ENCODE measurements at regions not wholly inside any gene's neighbourhood (a gene's known extent, or its start where the extent isn't known, plus 50 kb on each side); places are given as distances from the start of the nearest gene placed in this dataset.

GRCh38 chr1:242710286-242710685 lies 185.8 kb upstream of the PLD5 start:
- Mint-ChIP-seq H3K27me3 (ENCODE audit: low read depth) (no peaks in the 10 kb centered on the region), H3K36me3 (peaks cover 4% of the 10 kb centered on the region), H3K4me3 (no peak overlapping the region), H3K9me3 (peaks cover 5% of the 10 kb centered on the region), H3K4me1 (peaks cover 4% of the 10 kb centered on the region), H3K27ac (no peak overlapping the region)
- no peak for TF ChIP-seq CTCF (IDR thresholded peaks at IDR 0.05; ENCODE audit: unreplicated experiment)
- DNase-seq (ENCODE audit: low spot score in 2 of 2, unreplicated experiment in 2 of 2): no peak

GRCh38 chr1:242703467-242703866 lies 179.0 kb upstream of the PLD5 start:
- no peak overlapping the region for H3K27ac Mint-ChIP-seq
- no peaks in the 10 kb centered on the region for H3K9me3 Mint-ChIP-seq
- no peaks in the 10 kb centered on the region for H3K36me3 Mint-ChIP-seq
- no peak for DNase-seq (ENCODE audit: low spot score in 2 of 2, unreplicated experiment in 2 of 2)
- TF ChIP-seq CTCF (IDR thresholded peaks at IDR 0.05; ENCODE audit: unreplicated experiment): no peak
- no peak overlapping the region for H3K4me3 Mint-ChIP-seq
- no peaks in the 10 kb centered on the region for H3K27me3 Mint-ChIP-seq (ENCODE audit: low read depth)
- no peaks in the 10 kb centered on the region for H3K4me1 Mint-ChIP-seq

- Mint-ChIP-seq H3K27me3 (ENCODE audit: low read depth) (no peaks in the 10 kb centered on the region), H3K4me3 (no peak overlapping the region), H3K27ac (no peak overlapping the region), H3K36me3 (no peaks in the 10 kb centered on the region), H3K9me3 (no peaks in the 10 kb centered on the region), H3K4me1 (peaks cover 27% of the 10 kb centered on the region)
- no peak for DNase-seq (ENCODE audit: low spot score in 2 of 2, unreplicated experiment in 2 of 2)
- TF ChIP-seq CTCF (IDR thresholded peaks at IDR 0.05; ENCODE audit: unreplicated experiment): no peak
Measured at GRCh38 chr1:242692988-242693387, 168.5 kb upstream of the PLD5 start.

GRCh38 chr1:242691610-242691945 lies 167.1 kb upstream of the PLD5 start:
- no peak for DNase-seq (ENCODE audit: low spot score in 2 of 2, unreplicated experiment in 2 of 2)
- Mint-ChIP-seq H3K36me3 (no peaks in the 10 kb centered on the region), H3K27me3 (ENCODE audit: low read depth) (no peaks in the 10 kb centered on the region), H3K4me3 (no peak overlapping the region), H3K27ac (no peak overlapping the region), H3K4me1 (peaks cover 27% of the 10 kb centered on the region), H3K9me3 (peaks cover 4% of the 10 kb centered on the region)
- no peak for TF ChIP-seq CTCF (IDR thresholded peaks at IDR 0.05; ENCODE audit: unreplicated experiment)

GRCh38 chr1:242690849-242691609 lies 166.5 kb upstream of the PLD5 start:
- TF ChIP-seq CTCF (IDR thresholded peaks at IDR 0.05; ENCODE audit: unreplicated experiment): no peak
- Mint-ChIP-seq H3K27ac (no peak overlapping the region), H3K4me3 (no peak overlapping the region), H3K27me3 (ENCODE audit: low read depth) (no peaks in the 10 kb centered on the region), H3K36me3 (no peaks in the 10 kb centered on the region), H3K4me1 (peaks cover 27% of the 10 kb centered on the region), H3K9me3 (peaks cover 4% of the 10 kb centered on the region)
- no peak for DNase-seq (ENCODE audit: low spot score in 2 of 2, unreplicated experiment in 2 of 2)

GRCh38 chr1:242689378-242689777 lies 164.9 kb upstream of the PLD5 start:
- no peak for DNase-seq (ENCODE audit: low spot score in 2 of 2, unreplicated experiment in 2 of 2)
- H3K4me1 Mint-ChIP-seq: peaks cover 27% of the 10 kb centered on the region

More at GRCh38 chr1:242689378-242689777, 164.9 kb upstream of the PLD5 start:
- no peak for TF ChIP-seq CTCF (IDR thresholded peaks at IDR 0.05; ENCODE audit: unreplicated experiment)
- H3K27ac Mint-ChIP-seq: no peak overlapping the region
- H3K9me3 Mint-ChIP-seq: peaks cover 4% of the 10 kb centered on the region
- H3K4me3 Mint-ChIP-seq: no peak overlapping the region
- no peaks in the 10 kb centered on the region for H3K36me3 Mint-ChIP-seq
- H3K27me3 Mint-ChIP-seq (ENCODE audit: low read depth): no peaks in the 10 kb centered on the region
